Spleen (tissue), 7 donors: ENCODE measurements at regions not wholly inside any gene's neighbourhood (a gene's known extent, or its start where the extent isn't known, plus 50 kb on each side); places are given as distances from the start of the nearest gene placed in this dataset.

Source experiments
- CTCF ChIP-seq, 11 experiments: fragments of 200-600 bp in 7 of 11; fragments of 450-650 bp in 4 of 11; sonication (generic) in 4 of 11; IDR thresholded peaks in 8 of 11; conservative IDR thresholded peaks in 3 of 11; 1 replicate in 7 of 11; 2 replicates in 4 of 11; pipeline versions ENCODE4 v1.4.0 to v1.8.0; 2016 to 2021; ENCODE audit warnings: antibody characterized with exemption in 11 of 11, inconsistent platforms in 4 of 11, mild to moderate bottlenecking in 1 of 11
- POLR2A ChIP-seq, 3 donors: fragments of 450-650 bp; IDR thresholded peaks; one replicate each; pipeline ENCODE4 v1.5.1; 2017; ENCODE audit warnings: antibody characterized with exemption in 3 of 3, mild to moderate bottlenecking in 1 of 3
- donor health status: DM: no; HTN: no; CAD: no; lungs with moderate emphysema.
- donor health status: DM: no; HTN: no; CAD: no.
- donor health status: DM: no; HTN: no; CAD: no.

GRCh38 chr10:128686630-128687278, 560.5 kb upstream of the MKI67 start:
- TF ChIP-seq POLR2A (IDR thresholded peaks at IDR 0.05) (no peak), CTCF (IDR thresholded peaks at IDR 0.05 in 8 of 11, conservative IDR thresholded peaks at IDR 0.05 in 3 of 11) (no peak)
